Nephron (organoid): ENCODE measurements at regions not wholly inside any gene's neighbourhood (a gene's known extent, or its start where the extent isn't known, plus 50 kb on each side); places are given as distances from the start of the nearest gene placed in this dataset.
A peak's percentile ranks its signal among the peaks of the same experiment; 100 is the strongest.

ENCODE experiments used
- H3K27ac Mint-ChIP-seq, 3 experiments: 2 replicates each; pipeline ENCODE4 v1.8.0; 2020; ENCODE audit warnings: mixed read lengths in 3 of 3, mild to moderate bottlenecking in 2 of 3, moderate library complexity in 1 of 3
- H3K27me3 Mint-ChIP-seq: 2 replicates; pipeline ENCODE4 v1.8.0; 2021; ENCODE audit warnings: low read depth, mild to moderate bottlenecking, moderate library complexity, mixed read lengths
- H3K36me3 Mint-ChIP-seq: 2 replicates; pipeline ENCODE4 v1.8.0; 2020; ENCODE audit warnings: low read depth, mixed read lengths
- H3K4me1 Mint-ChIP-seq: 2 replicates; pipeline ENCODE4 v1.8.0; 2020; ENCODE audit warnings: mixed read lengths
- H3K4me3 Mint-ChIP-seq, 3 experiments: 2 replicates each; pipeline ENCODE4 v1.8.0; 2020; ENCODE audit warnings: mild to moderate bottlenecking in 3 of 3, mixed read lengths in 3 of 3, moderate library complexity in 2 of 3
- H3K9me3 Mint-ChIP-seq: 2 replicates; pipeline ENCODE4 v1.8.0; 2020; ENCODE audit warnings: mixed read lengths
- TF ChIP-seq, protein P1 (sequence below), 3 experiments: fragments of 200-600 bp; sonication (generic); IDR thresholded peaks; one replicate each; pipeline ENCODE4 v1.5.0; 2021; ENCODE audit warnings: antibody characterized with exemption in 3 of 3; ENCODE audit not compliant: unreplicated experiment in 3 of 3

DNA sequence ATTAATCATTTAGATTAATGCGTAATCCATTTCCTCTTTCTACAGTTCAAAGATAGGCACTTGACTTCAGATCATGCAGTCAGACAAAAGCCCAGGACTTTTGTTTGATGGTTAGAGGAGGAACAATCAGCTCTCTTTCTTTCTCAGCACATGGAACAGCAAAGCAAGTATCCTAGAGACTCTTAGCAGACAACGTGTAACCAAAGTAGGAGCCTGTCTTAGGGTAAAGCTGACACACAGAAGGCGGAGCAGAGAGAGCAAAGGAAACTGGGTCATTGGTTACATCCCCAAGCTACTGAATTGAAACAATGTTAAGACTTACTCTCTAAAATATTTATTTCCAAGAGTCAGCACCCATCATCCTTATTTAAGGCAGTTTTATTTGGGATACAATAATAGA is 110.0 kb upstream of the HES1 start:
- H3K9me3 Mint-ChIP-seq, result no peaks in the 10 kb centered on the region
- H3K27me3 Mint-ChIP-seq, result peaks cover 31% of the 10 kb centered on the region
- H3K36me3 Mint-ChIP-seq, result no peaks in the 10 kb centered on the region
- H3K27ac Mint-ChIP-seq, result no peak overlapping the region
- TF ChIP-seq, protein P1, sequence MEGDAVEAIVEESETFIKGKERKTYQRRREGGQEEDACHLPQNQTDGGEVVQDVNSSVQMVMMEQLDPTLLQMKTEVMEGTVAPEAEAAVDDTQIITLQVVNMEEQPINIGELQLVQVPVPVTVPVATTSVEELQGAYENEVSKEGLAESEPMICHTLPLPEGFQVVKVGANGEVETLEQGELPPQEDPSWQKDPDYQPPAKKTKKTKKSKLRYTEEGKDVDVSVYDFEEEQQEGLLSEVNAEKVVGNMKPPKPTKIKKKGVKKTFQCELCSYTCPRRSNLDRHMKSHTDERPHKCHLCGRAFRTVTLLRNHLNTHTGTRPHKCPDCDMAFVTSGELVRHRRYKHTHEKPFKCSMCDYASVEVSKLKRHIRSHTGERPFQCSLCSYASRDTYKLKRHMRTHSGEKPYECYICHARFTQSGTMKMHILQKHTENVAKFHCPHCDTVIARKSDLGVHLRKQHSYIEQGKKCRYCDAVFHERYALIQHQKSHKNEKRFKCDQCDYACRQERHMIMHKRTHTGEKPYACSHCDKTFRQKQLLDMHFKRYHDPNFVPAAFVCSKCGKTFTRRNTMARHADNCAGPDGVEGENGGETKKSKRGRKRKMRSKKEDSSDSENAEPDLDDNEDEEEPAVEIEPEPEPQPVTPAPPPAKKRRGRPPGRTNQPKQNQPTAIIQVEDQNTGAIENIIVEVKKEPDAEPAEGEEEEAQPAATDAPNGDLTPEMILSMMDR (IDR thresholded peaks at IDR 0.05; ENCODE audit: unreplicated experiment in 3 of 3), result no peak
- no peak overlapping the region for H3K4me3 Mint-ChIP-seq
- peaks cover 26% of the 10 kb centered on the region for H3K4me1 Mint-ChIP-seq

DNA sequence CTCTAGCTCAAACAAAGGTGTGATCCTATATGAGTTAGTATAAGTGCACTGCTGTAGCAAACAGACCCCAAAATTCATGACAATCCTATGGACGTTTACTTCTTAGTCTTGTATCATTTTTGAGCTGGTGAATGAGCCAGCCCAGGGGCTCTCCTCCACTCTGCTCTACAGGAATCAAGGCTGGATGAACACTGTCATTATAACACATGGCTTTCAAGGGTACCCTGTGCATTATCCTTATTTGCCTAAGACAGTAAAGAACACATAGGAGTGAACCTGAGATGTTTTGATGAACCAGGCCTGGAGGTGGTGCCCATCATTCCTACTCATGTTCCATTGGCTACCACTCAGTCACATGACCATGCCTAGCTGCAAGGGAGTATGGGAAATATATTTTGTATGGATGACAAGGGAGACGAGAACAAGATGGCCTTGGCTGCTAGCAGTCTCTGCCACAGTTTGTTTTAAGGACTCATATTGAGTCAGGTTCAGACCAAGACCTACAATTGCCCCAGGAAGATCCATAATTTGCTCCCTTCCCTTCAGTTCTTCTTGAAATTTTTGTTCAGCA is 107.4 kb upstream of the HES1 start:
- H3K4me3 Mint-ChIP-seq, result no peak overlapping the region
- H3K4me1 Mint-ChIP-seq, result peaks cover 34% of the 10 kb centered on the region
- no peaks in the 10 kb centered on the region for H3K36me3 Mint-ChIP-seq
- H3K27me3 Mint-ChIP-seq, result peaks cover 35% of the 10 kb centered on the region
- no peak overlapping the region for H3K27ac Mint-ChIP-seq
- no peaks in the 10 kb centered on the region for H3K9me3 Mint-ChIP-seq
- TF ChIP-seq, protein P1 (IDR thresholded peaks at IDR 0.05; ENCODE audit: unreplicated experiment in 3 of 3), result no peak

DNA sequence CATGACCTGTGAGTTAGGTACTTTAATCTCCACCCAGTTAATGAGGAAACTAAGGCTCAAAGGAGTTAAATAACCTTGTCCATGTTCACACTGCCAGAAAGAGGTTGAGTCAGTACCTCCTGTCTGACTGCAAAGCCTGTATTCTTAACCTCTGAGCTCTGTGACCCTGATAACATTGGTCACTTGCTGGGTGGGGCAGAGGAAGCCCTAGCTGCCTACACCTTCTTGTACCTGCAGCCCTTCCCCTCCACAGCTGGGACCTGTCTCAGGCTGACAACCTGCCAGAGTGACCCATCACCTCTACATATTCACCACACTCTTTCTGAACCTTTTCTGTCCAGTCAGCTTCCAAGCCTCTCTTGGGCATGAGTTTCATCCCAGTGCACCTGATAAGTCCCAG is 106.1 kb upstream of the HES1 start:
- Mint-ChIP-seq H3K27ac (no peak overlapping the region), H3K9me3 (no peaks in the 10 kb centered on the region), H3K4me3 (no peak overlapping the region), H3K4me1 (peaks cover 39% of the 10 kb centered on the region), H3K27me3 (peaks cover 35% of the 10 kb centered on the region), H3K36me3 (no peaks in the 10 kb centered on the region)
- TF ChIP-seq, protein P1 (IDR thresholded peaks at IDR 0.05; ENCODE audit: unreplicated experiment in 3 of 3), result no peak

DNA sequence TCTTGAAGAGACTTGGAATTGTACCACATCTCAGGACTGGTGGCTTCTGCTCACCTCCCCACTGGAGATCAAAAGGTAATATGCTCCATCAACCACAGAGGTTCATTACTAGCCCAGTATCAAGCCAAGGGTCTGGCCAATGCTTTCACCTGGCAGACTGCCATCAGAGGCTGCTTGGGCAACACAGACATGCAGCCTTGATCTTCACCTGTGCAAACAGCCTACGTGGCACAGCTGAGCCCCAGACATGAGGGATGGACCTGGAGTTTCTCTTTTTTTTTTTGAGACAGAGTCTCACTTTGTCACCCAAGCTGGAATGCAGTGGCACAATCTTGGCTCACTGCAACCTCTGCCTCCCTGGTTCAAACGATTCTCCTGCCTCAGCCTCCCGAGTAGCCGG is 105.6 kb upstream of the HES1 start:
- H3K4me3 Mint-ChIP-seq, result no peak overlapping the region
- no peaks in the 10 kb centered on the region for H3K9me3 Mint-ChIP-seq
- H3K27me3 Mint-ChIP-seq, result peaks cover 32% of the 10 kb centered on the region
- TF ChIP-seq, protein P1 (IDR thresholded peaks at IDR 0.05; ENCODE audit: unreplicated experiment in 3 of 3), result no peak
- H3K4me1 Mint-ChIP-seq, result peaks cover 42% of the 10 kb centered on the region
- H3K36me3 Mint-ChIP-seq, result no peaks in the 10 kb centered on the region
- no peak overlapping the region for H3K27ac Mint-ChIP-seq

DNA sequence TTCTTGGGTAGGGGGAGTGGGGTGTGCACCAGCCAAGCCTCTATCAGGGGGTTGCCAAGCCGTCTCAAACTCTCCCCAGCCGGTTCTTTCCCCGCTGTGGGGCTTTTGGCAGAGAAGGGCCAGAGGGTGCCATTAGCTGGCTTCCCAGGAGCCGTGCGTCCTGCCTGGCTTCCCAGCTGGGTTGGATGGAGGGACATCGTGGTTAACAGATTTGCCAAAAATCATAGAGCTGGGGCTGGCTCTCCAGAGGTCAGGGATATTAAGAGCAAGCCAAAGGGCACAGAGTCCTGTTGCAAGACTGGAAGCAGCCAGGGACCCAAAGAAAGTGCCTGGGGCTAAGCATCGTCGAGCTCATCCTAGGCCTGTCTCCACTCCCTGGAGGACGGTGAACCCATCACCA is 104.6 kb upstream of the HES1 start:
- Mint-ChIP-seq H3K27ac (no peak overlapping the region), H3K9me3 (no peaks in the 10 kb centered on the region), H3K4me3 (no peak overlapping the region), H3K36me3 (no peaks in the 10 kb centered on the region), H3K4me1 (peaks cover 43% of the 10 kb centered on the region), H3K27me3 (peaks cover 35% of the 10 kb centered on the region)
- TF ChIP-seq, protein P1 (IDR thresholded peaks at IDR 0.05; ENCODE audit: unreplicated experiment in 3 of 3), result no peak

DNA sequence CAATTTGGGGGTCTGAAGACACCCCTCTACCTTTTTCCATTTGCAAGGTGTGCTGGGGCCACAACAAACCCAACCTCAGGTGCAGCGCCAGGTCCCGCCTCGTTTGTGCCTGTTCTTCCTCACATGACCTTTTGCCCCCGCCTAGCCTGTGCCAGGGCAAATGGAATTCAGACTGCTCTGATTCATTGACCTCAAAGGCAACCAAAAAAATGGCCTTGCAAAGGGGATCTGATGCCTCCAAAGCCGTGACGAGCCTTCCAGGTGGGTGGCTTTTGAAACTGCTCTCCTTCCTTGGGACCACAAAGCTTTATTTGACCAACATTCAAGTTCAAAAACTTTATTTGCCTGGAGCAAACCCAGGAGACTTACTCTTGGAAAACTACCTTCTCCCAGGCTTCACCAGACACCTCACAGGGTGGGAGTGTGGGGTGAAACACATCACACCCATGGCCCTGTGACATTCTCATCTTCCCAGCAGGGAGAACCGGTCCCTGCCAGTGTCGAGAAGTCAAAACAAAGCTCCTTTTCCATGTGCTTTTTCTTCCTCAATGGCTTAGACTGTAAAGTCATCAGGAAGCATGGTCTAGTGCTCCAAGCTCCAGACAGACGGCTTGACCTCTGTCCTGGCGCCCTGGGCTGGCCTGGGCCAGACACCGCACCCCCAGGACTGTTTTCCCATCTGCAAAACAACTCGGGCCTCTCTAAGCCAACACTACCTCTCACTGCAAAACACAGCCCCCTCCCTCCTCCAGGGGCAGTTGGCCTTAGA is 103.9 kb upstream of the HES1 start:
- TF ChIP-seq, protein P1 (IDR thresholded peaks at IDR 0.05; ENCODE audit: unreplicated experiment in 3 of 3), result no peak
- Mint-ChIP-seq H3K27ac (peak overlapping the region; percentile 3 to 73 (median 72)), H3K9me3 (no peaks in the 10 kb centered on the region), H3K27me3 (peaks cover 31% of the 10 kb centered on the region), H3K4me3 (no peak overlapping the region), H3K36me3 (no peaks in the 10 kb centered on the region), H3K4me1 (peaks cover 48% of the 10 kb centered on the region)
